ENCODE measurements at regions not wholly inside any gene's neighbourhood (a gene's known extent, or its start where the extent isn't known, plus 50 kb on each side); places are given as distances from the start of the nearest gene placed in this dataset.

- no peak overlapping the region for H3K9ac ChIP-seq (ENCODE audit: low read length)
- H3K36me3 ChIP-seq (ENCODE audit: control insufficient read depth, low read depth, low read length): no peaks in the 10 kb centered on the region
- no peak overlapping the region for H3K4me3 ChIP-seq (ENCODE audit: low read length)
- H3K9me3 ChIP-seq (ENCODE audit: control insufficient read depth, low read depth, low read length): no peaks in the 10 kb centered on the region
- H3K27me3 ChIP-seq (ENCODE audit: control insufficient read depth, insufficient read depth, low read length): no peaks in the 10 kb centered on the region
- no peaks in the 10 kb centered on the region for H3K4me1 ChIP-seq (ENCODE audit: control insufficient read depth, low read depth, low read length)
- no peak overlapping the region for H3K27ac ChIP-seq (ENCODE audit: low read length)
Observed at GRCh38 chr10:58903071-58903470, 273.4 kb upstream of the PHYHIPL start.

GRCh38 chr10:58909881-58910280, 266.6 kb upstream of the PHYHIPL start:
- Histone ChIP-seq H3K9me3 (ENCODE audit: control insufficient read depth, low read depth, low read length) (no peaks in the 10 kb centered on the region), H3K4me3 (ENCODE audit: low read length) (no peak overlapping the region), H3K4me1 (ENCODE audit: control insufficient read depth, low read depth, low read length) (no peaks in the 10 kb centered on the region), H3K9ac (ENCODE audit: low read length) (no peak overlapping the region), H3K27me3 (ENCODE audit: control insufficient read depth, insufficient read depth, low read length) (no peaks in the 10 kb centered on the region), H3K27ac (ENCODE audit: low read length) (no peak overlapping the region), H3K36me3 (ENCODE audit: control insufficient read depth, low read depth, low read length) (no peaks in the 10 kb centered on the region)

GRCh38 chr10:58913717-58914116, 262.7 kb upstream of the PHYHIPL start:
- H3K27me3 ChIP-seq (ENCODE audit: control insufficient read depth, insufficient read depth, low read length): no peaks in the 10 kb centered on the region
- no peaks in the 10 kb centered on the region for H3K9me3 ChIP-seq (ENCODE audit: control insufficient read depth, low read depth, low read length)

DNA sequence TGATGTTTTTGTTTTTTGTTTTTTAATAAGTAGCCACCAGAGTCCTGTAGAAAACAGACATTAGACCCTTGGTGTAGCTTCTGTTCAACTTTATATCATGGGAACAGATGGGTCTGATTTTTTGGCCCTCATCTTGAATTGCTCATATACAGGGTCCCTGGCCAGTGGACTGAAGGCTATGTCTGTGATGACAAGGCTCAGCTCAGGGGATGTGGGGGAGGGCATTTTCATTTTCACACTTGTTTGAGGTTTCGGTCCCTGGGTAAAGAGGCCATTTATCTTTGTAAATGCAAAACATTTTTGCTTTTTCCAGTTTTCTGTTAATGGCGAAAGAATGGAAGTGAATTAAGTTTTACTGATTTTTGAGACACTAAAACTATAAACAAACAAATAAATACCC, 257.6 kb upstream of the PHYHIPL start:
- Histone ChIP-seq H3K9ac (ENCODE audit: low read length) (no peak overlapping the region), H3K36me3 (ENCODE audit: control insufficient read depth, low read depth, low read length) (no peaks in the 10 kb centered on the region), H3K27ac (ENCODE audit: low read length) (no peak overlapping the region), H3K4me1 (ENCODE audit: control insufficient read depth, low read depth, low read length) (peaks cover 7% of the 10 kb centered on the region), H3K9me3 (ENCODE audit: control insufficient read depth, low read depth, low read length) (no peaks in the 10 kb centered on the region), H3K4me3 (ENCODE audit: low read length) (no peak overlapping the region), H3K27me3 (ENCODE audit: control insufficient read depth, insufficient read depth, low read length) (no peaks in the 10 kb centered on the region)

More at GRCh38 chr10:58913717-58914116, 262.7 kb upstream of the PHYHIPL start:
- Histone ChIP-seq H3K36me3 (ENCODE audit: control insufficient read depth, low read depth, low read length) (no peaks in the 10 kb centered on the region), H3K27ac (ENCODE audit: low read length) (no peak overlapping the region), H3K4me3 (ENCODE audit: low read length) (no peak overlapping the region), H3K9ac (ENCODE audit: low read length) (no peak overlapping the region), H3K4me1 (ENCODE audit: control insufficient read depth, low read depth, low read length) (no peaks in the 10 kb centered on the region)

GRCh38 chr10:58919927-58920654, 256.4 kb upstream of the PHYHIPL start:
- no peaks in the 10 kb centered on the region for H3K9me3 ChIP-seq (ENCODE audit: control insufficient read depth, low read depth, low read length)
- no peak overlapping the region for H3K9ac ChIP-seq (ENCODE audit: low read length)
- no peaks in the 10 kb centered on the region for H3K36me3 ChIP-seq (ENCODE audit: control insufficient read depth, low read depth, low read length)
- no peak overlapping the region for H3K27ac ChIP-seq (ENCODE audit: low read length)
- no peaks in the 10 kb centered on the region for H3K27me3 ChIP-seq (ENCODE audit: control insufficient read depth, insufficient read depth, low read length)
- H3K4me3 ChIP-seq (ENCODE audit: low read length): no peak overlapping the region
- peaks cover 7% of the 10 kb centered on the region for H3K4me1 ChIP-seq (ENCODE audit: control insufficient read depth, low read depth, low read length)

- H3K9ac ChIP-seq (ENCODE audit: low read length): no peak overlapping the region
Observed at GRCh38 chr10:58920655-58921003, 255.8 kb upstream of the PHYHIPL start.

DNA sequence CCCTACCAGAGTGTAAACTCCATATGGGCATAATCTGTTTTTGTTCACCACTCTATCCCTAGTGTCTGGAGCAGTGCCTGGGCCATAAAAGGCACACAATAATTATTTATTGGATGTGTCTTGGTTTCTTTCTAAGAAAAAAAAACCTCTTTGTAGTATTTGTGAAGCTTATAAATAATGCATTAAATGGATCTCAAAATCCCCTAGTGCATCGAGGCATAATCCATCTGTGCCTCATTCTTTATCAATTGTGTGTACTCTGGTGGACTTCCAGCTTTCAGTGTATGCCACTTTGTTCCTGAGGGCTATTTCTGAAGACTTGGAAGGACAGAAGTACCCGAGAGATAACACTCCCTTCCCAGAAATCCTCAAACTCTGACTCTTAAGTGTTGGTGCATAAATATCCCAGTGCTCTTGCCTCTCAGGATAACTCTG, 255.0 kb upstream of the PHYHIPL start:
- no peak overlapping the region for H3K4me3 ChIP-seq (ENCODE audit: low read length)
- H3K9ac ChIP-seq (ENCODE audit: low read length): no peak overlapping the region
- no peaks in the 10 kb centered on the region for H3K27me3 ChIP-seq (ENCODE audit: control insufficient read depth, insufficient read depth, low read length)
- H3K36me3 ChIP-seq (ENCODE audit: control insufficient read depth, low read depth, low read length): no peaks in the 10 kb centered on the region
- H3K27ac ChIP-seq (ENCODE audit: low read length): no peak overlapping the region
- no peaks in the 10 kb centered on the region for H3K9me3 ChIP-seq (ENCODE audit: control insufficient read depth, low read depth, low read length)
- H3K4me1 ChIP-seq (ENCODE audit: control insufficient read depth, low read depth, low read length): peaks cover 7% of the 10 kb centered on the region

More at GRCh38 chr10:58920655-58921003, 255.8 kb upstream of the PHYHIPL start:
- Histone ChIP-seq H3K4me3 (ENCODE audit: low read length) (no peak overlapping the region), H3K36me3 (ENCODE audit: control insufficient read depth, low read depth, low read length) (no peaks in the 10 kb centered on the region), H3K27me3 (ENCODE audit: control insufficient read depth, insufficient read depth, low read length) (no peaks in the 10 kb centered on the region), H3K9me3 (ENCODE audit: control insufficient read depth, low read depth, low read length) (no peaks in the 10 kb centered on the region), H3K4me1 (ENCODE audit: control insufficient read depth, low read depth, low read length) (peaks cover 7% of the 10 kb centered on the region), H3K27ac (ENCODE audit: low read length) (no peak overlapping the region)

DNA sequence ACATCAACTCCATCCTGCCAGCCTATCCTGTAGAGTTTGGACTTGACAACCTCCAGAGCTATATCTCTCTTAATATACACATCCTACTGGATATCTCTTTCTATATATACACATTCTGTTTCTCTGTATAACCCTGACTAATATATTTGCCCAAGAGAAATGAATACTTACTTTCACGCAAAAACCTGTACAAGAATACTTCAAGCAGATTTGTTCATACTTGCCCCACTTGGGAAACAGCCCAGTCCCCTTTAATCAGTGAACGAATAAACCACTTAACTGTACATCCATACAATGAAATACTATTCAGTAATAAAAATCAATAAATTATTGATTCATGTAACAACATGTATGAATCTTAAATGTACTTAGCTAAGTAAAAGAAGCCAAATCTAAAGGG, 251.1 kb upstream of the PHYHIPL start:
- H3K9ac ChIP-seq (ENCODE audit: low read length): no peak overlapping the region
- H3K27me3 ChIP-seq (ENCODE audit: control insufficient read depth, insufficient read depth, low read length): no peaks in the 10 kb centered on the region
- H3K4me1 ChIP-seq (ENCODE audit: control insufficient read depth, low read depth, low read length): peaks cover under 1% of the 10 kb centered on the region
- H3K4me3 ChIP-seq (ENCODE audit: low read length): no peak overlapping the region
- no peak overlapping the region for H3K27ac ChIP-seq (ENCODE audit: low read length)
- no peaks in the 10 kb centered on the region for H3K36me3 ChIP-seq (ENCODE audit: control insufficient read depth, low read depth, low read length)
- H3K9me3 ChIP-seq (ENCODE audit: control insufficient read depth, low read depth, low read length): no peaks in the 10 kb centered on the region

DNA sequence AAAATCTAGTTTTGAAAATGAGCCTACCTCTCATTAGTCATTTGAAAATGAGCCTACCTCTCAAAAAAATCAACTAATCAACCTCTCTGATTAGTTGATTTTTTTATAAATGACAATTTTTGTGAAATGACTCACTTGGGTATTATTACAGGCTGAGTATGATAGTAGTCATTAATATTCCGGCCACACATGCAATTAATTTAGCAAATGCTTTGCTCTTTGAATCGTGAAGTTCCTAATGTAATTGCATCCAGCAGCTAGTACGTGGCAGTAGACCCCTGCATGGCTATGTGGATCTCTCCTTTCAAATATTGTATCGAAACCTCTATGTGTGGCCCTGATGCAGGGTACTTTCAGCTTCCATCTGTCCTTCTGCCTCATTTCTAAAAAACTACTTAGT, 245.9 kb upstream of the PHYHIPL start:
- no peak overlapping the region for H3K4me3 ChIP-seq (ENCODE audit: low read length)
- no peak overlapping the region for H3K27ac ChIP-seq (ENCODE audit: low read length)
- no peaks in the 10 kb centered on the region for H3K9me3 ChIP-seq (ENCODE audit: control insufficient read depth, low read depth, low read length)
- no peaks in the 10 kb centered on the region for H3K4me1 ChIP-seq (ENCODE audit: control insufficient read depth, low read depth, low read length)
- no peaks in the 10 kb centered on the region for H3K36me3 ChIP-seq (ENCODE audit: control insufficient read depth, low read depth, low read length)
- H3K9ac ChIP-seq (ENCODE audit: low read length): no peak overlapping the region
- no peaks in the 10 kb centered on the region for H3K27me3 ChIP-seq (ENCODE audit: control insufficient read depth, insufficient read depth, low read length)

DNA sequence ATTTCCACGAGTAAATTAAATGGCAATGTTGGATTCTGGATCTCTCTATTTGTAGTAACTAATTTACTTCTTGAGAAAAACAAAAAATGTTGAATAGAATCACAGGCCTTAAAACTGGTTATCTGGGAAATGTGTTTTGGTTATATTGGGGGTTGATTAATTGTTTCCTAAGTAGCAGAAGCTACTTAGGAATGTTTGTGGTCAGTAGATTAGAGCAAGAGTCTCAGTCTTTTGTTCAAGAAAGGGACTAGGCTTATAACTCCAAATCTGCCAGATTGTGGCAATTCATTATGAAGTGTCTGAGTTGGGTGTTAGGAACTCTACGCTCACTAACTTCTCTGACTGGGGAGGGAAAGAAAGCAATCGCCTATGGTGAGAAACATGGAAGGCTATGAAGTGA, 244.3 kb upstream of the PHYHIPL start:
- Histone ChIP-seq H3K4me1 (ENCODE audit: control insufficient read depth, low read depth, low read length) (no peaks in the 10 kb centered on the region), H3K36me3 (ENCODE audit: control insufficient read depth, low read depth, low read length) (no peaks in the 10 kb centered on the region), H3K9ac (ENCODE audit: low read length) (no peak overlapping the region), H3K4me3 (ENCODE audit: low read length) (no peak overlapping the region), H3K27me3 (ENCODE audit: control insufficient read depth, insufficient read depth, low read length) (no peaks in the 10 kb centered on the region), H3K27ac (ENCODE audit: low read length) (no peak overlapping the region), H3K9me3 (ENCODE audit: control insufficient read depth, low read depth, low read length) (no peaks in the 10 kb centered on the region)

- Histone ChIP-seq H3K27ac (ENCODE audit: low read length) (no peak overlapping the region), H3K9ac (ENCODE audit: low read length) (no peak overlapping the region), H3K27me3 (ENCODE audit: control insufficient read depth, insufficient read depth, low read length) (no peaks in the 10 kb centered on the region), H3K4me3 (ENCODE audit: low read length) (no peak overlapping the region), H3K36me3 (ENCODE audit: control insufficient read depth, low read depth, low read length) (no peaks in the 10 kb centered on the region), H3K9me3 (ENCODE audit: control insufficient read depth, low read depth, low read length) (no peaks in the 10 kb centered on the region), H3K4me1 (ENCODE audit: control insufficient read depth, low read depth, low read length) (no peaks in the 10 kb centered on the region)
Observed at GRCh38 chr10:58932577-58933314, 243.7 kb upstream of the PHYHIPL start.

DNA sequence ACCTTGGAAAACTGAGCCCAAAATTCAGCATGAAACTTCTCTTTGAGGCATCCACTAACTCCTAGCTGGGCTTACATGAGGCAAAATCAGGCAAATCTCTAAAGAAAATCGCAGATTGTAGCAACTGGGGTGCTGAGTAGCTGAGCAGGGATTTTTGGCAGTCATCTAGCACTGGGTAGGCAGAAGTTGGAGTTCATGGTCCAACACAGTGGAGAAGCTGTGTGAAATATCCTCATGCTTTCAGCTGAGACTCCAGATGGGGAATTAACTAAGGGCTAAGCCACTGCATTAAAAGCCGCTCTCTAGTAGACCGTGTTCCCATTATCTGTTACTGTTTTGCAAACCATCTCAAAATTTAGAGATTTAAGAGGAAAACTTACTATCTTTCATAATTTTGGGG, 240.1 kb upstream of the PHYHIPL start:
- H3K9ac ChIP-seq (ENCODE audit: low read length): no peak overlapping the region
- H3K27me3 ChIP-seq (ENCODE audit: control insufficient read depth, insufficient read depth, low read length): no peaks in the 10 kb centered on the region
- no peak overlapping the region for H3K4me3 ChIP-seq (ENCODE audit: low read length)
- H3K27ac ChIP-seq (ENCODE audit: low read length): no peak overlapping the region
- no peaks in the 10 kb centered on the region for H3K4me1 ChIP-seq (ENCODE audit: control insufficient read depth, low read depth, low read length)
- H3K9me3 ChIP-seq (ENCODE audit: control insufficient read depth, low read depth, low read length): no peaks in the 10 kb centered on the region
- H3K36me3 ChIP-seq (ENCODE audit: control insufficient read depth, low read depth, low read length): no peaks in the 10 kb centered on the region
